ENCODE measurements at regions not wholly inside any gene's neighbourhood (a gene's known extent, or its start where the extent isn't known, plus 50 kb on each side); places are given as distances from the start of the nearest gene placed in this dataset.

DNA sequence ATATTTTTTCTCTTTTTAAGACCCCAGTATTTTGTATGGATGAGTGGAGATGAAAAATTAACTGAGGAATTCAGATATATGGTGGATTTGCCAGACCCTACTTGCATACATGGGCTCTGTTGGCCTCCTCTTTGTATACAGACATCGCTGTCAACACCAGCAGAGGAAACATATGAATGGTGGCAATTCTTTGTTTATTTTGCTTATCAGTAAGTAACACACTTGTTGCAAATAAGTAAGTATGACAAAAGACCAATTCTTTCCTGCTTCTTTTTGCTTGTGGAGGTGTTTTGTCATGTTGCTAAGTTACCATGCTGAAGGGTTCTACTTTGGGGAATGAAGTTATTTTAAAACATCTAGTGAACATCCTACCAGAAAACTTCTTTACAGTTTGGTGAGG lies 298.2 kb downstream of the KIF4B start:
- Histone ChIP-seq H3K36me3 (ENCODE audit: control insufficient read depth in 2 of 3, insufficient read depth in 3 of 3, low read length in 3 of 3) (no peaks in the 10 kb centered on the region), H3K4me3 (ENCODE audit: low read length in 3 of 3) (no peak overlapping the region), H3K9me3 (ENCODE audit: control insufficient read depth in 2 of 3, insufficient read depth in 1 of 3, low read length in 3 of 3) (no peaks in the 10 kb centered on the region), H3K9ac (ENCODE audit: low read length in 3 of 3) (no peak overlapping the region), H3K27me3 (ENCODE audit: control insufficient read depth, insufficient read depth, low read length) (no peaks in the 10 kb centered on the region), H3K27ac (ENCODE audit: low read depth in 2 of 2, low read length in 2 of 2) (no peak overlapping the region), H3K4me1 (ENCODE audit: control insufficient read depth in 2 of 3, insufficient read depth in 2 of 3, low read depth in 1 of 3, low read length in 3 of 3) (no peaks in the 10 kb centered on the region)
- no peak for DNase-seq
- intact Hi-C loops (cut with DNase I) = no loop called here
- TF ChIP-seq, protein P1, sequence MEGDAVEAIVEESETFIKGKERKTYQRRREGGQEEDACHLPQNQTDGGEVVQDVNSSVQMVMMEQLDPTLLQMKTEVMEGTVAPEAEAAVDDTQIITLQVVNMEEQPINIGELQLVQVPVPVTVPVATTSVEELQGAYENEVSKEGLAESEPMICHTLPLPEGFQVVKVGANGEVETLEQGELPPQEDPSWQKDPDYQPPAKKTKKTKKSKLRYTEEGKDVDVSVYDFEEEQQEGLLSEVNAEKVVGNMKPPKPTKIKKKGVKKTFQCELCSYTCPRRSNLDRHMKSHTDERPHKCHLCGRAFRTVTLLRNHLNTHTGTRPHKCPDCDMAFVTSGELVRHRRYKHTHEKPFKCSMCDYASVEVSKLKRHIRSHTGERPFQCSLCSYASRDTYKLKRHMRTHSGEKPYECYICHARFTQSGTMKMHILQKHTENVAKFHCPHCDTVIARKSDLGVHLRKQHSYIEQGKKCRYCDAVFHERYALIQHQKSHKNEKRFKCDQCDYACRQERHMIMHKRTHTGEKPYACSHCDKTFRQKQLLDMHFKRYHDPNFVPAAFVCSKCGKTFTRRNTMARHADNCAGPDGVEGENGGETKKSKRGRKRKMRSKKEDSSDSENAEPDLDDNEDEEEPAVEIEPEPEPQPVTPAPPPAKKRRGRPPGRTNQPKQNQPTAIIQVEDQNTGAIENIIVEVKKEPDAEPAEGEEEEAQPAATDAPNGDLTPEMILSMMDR (IDR thresholded peaks at IDR 0.05; ENCODE audit: borderline replicate concordance, extremely low read depth, insufficient read depth) = no peak
- no peak for FAIRE-seq

DNA sequence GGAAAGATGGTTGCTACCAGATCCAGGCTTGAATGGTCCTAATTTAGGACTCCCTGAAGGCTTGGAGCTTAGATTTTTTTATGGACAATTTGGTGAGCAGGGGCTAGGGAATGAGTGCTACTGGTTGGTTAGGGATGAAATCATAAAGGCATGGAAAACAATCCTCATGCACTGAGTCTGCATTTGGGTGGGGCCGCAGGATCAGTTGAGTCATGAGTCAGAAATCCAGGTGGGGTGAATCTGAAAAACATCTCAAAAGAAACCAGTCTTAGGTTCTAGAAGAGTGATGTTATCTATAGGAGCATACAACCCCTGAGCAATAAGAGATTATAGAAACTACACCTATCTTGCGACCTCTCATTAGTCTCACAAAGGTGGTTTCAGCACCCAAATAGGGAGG lies 300.0 kb downstream of the KIF4B start:
- intact Hi-C loops (cut with DNase I) = no loop called here
- H3K27ac ChIP-seq (ENCODE audit: low read depth in 2 of 2, low read length in 2 of 2) = no peak overlapping the region
- no peaks in the 10 kb centered on the region for H3K4me1 ChIP-seq (ENCODE audit: control insufficient read depth in 2 of 3, insufficient read depth in 2 of 3, low read depth in 1 of 3, low read length in 3 of 3)
- DNase-seq (no peak), FAIRE-seq (no peak)
- no peak overlapping the region for H3K9ac ChIP-seq (ENCODE audit: low read length in 3 of 3)
- H3K27me3 ChIP-seq (ENCODE audit: control insufficient read depth, insufficient read depth, low read length) = no peaks in the 10 kb centered on the region
- H3K9me3 ChIP-seq (ENCODE audit: control insufficient read depth in 2 of 3, insufficient read depth in 1 of 3, low read length in 3 of 3) = no peaks in the 10 kb centered on the region
- H3K36me3 ChIP-seq (ENCODE audit: control insufficient read depth in 2 of 3, insufficient read depth in 3 of 3, low read length in 3 of 3) = no peaks in the 10 kb centered on the region
- no peak overlapping the region for H3K4me3 ChIP-seq (ENCODE audit: low read length in 3 of 3)
- TF ChIP-seq, protein P1 (IDR thresholded peaks at IDR 0.05; ENCODE audit: borderline replicate concordance, extremely low read depth, insufficient read depth) = no peak

DNA sequence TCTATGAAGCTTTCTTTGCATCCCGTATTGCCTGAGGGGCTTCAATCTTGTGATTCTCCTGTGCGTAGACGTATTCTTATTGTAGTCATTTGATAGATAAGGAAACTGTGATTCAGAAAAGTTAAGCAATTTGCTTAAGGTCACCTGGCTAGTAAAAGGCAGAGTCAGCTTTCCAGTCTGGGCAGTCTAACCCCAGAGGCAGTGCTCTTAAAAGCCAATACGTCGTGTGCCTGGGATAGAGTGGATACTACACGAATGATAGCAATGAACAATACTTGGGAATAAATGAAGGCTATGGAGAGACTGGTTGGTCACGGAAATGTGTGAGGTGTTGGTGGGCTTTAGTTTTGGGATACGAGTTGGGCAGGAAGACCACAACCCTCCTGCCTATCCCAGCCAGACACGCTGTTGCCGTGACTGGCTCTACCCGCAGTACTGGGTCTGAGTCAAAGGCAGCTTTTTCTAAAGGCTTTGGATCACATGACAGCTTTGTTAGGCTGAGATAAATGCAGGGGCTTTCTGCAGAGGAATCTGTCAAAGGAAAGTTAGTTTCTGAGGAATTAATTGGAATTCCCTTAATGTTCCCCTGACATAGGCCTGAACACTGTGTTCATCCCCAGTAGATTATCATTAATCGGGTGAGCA lies 302.6 kb downstream of the KIF4B start:
- Histone ChIP-seq H3K4me3 (ENCODE audit: low read length in 3 of 3) (no peak overlapping the region), H3K4me1 (ENCODE audit: control insufficient read depth in 2 of 3, insufficient read depth in 2 of 3, low read depth in 1 of 3, low read length in 3 of 3) (no peaks in the 10 kb centered on the region), H3K9me3 (ENCODE audit: control insufficient read depth in 2 of 3, insufficient read depth in 1 of 3, low read length in 3 of 3) (no peaks in the 10 kb centered on the region), H3K27ac (ENCODE audit: low read depth in 2 of 2, low read length in 2 of 2) (no peak overlapping the region), H3K9ac (ENCODE audit: low read length in 3 of 3) (no peak overlapping the region), H3K27me3 (ENCODE audit: control insufficient read depth, insufficient read depth, low read length) (no peaks in the 10 kb centered on the region), H3K36me3 (ENCODE audit: control insufficient read depth in 2 of 3, insufficient read depth in 3 of 3, low read length in 3 of 3) (no peaks in the 10 kb centered on the region)
- DNase-seq = peak in 1 of 5 donors; percentile 3
- TF ChIP-seq, protein P1 (IDR thresholded peaks at IDR 0.05; ENCODE audit: borderline replicate concordance, extremely low read depth, insufficient read depth) = no peak
- FAIRE-seq = no peak
- intact Hi-C loops (cut with DNase I) = no loop called here

DNA sequence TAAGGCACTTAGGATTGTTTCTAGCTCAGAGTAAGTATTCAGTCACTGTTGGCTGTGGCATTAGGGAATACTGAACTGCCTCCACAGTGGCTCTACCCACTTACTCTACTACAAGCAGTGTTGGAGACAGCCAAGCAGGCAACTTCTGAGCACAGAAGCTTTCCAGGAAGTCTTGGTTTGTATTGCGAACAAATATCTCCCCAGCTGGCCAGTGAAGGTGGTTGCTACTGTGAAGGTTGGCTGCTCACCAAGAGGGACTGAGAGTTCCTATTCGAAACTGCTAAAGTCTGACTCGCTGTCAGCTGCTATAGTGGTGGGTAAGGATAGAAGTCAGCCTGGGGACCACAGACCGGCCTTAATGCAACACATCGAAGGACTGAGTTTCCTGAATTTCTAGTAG lies 319.1 kb downstream of the KIF4B start:
- Histone ChIP-seq H3K27ac (ENCODE audit: low read depth in 2 of 2, low read length in 2 of 2) (no peak overlapping the region), H3K27me3 (ENCODE audit: control insufficient read depth, insufficient read depth, low read length) (no peaks in the 10 kb centered on the region), H3K4me1 (ENCODE audit: control insufficient read depth in 2 of 3, insufficient read depth in 2 of 3, low read depth in 1 of 3, low read length in 3 of 3) (no peaks in the 10 kb centered on the region), H3K9ac (ENCODE audit: low read length in 3 of 3) (no peak overlapping the region), H3K36me3 (ENCODE audit: control insufficient read depth in 2 of 3, insufficient read depth in 3 of 3, low read length in 3 of 3) (no peaks in the 10 kb centered on the region), H3K4me3 (ENCODE audit: low read length in 3 of 3) (no peak overlapping the region), H3K9me3 (ENCODE audit: control insufficient read depth in 2 of 3, insufficient read depth in 1 of 3, low read length in 3 of 3) (no peaks in the 10 kb centered on the region)
- FAIRE-seq (no peak), DNase-seq (no peak)
- intact Hi-C loops (cut with DNase I) = no loop called here
- TF ChIP-seq, protein P1 (IDR thresholded peaks at IDR 0.05; ENCODE audit: borderline replicate concordance, extremely low read depth, insufficient read depth) = no peak

Measured in kidney (tissue), 13 donors.